ENCODE measurements at regions not wholly inside any gene's neighbourhood (a gene's known extent, or its start where the extent isn't known, plus 50 kb on each side); places are given as distances from the start of the nearest gene placed in this dataset.

GRCh38 chr18:49648811-49649210 is 87.0 kb downstream of the LIPG start:
- TF ChIP-seq ETS1 (IDR thresholded peaks at IDR 0.05) (no peak), CTCF (conservative IDR thresholded peaks at IDR 0.05; ENCODE audit: low read depth in 2 of 2) (peak in 1 of 2 experiments; percentile 35; a peak in 2 of 4 replicates), EZH2phosphoT487 (IDR thresholded peaks at IDR 0.05; ENCODE audit: unreplicated experiment) (no peak), POLR2AphosphoS5 (IDR thresholded peaks at IDR 0.05; ENCODE audit: low read depth) (no peak), EZH2 (IDR thresholded peaks at IDR 0.05; ENCODE audit: low read depth, unreplicated experiment) (no peak)

Measured in GM23338 (cell line).